ENCODE measurements at regions not wholly inside any gene's neighbourhood (a gene's known extent, or its start where the extent isn't known, plus 50 kb on each side); places are given as distances from the start of the nearest gene placed in this dataset.

GRCh38 chr5:120083851-120084542, 380.1 kb upstream of the PRR16 start:
- TF ChIP-seq CTCF (conservative IDR thresholded peaks at IDR 0.05; ENCODE audit: low read depth, low read length) (no peak), POLR2A (IDR thresholded peaks at IDR 0.05; ENCODE audit: low read depth, low read length) (no peak), BHLHE40 (IDR thresholded peaks at IDR 0.05; ENCODE audit: low read depth, low read length) (no peak)
